ENCODE measurements at regions not wholly inside any gene's neighbourhood (a gene's known extent, or its start where the extent isn't known, plus 50 kb on each side); places are given as distances from the start of the nearest gene placed in this dataset.

GRCh38 chr11:134589129-134589528 lies 177.1 kb upstream of the B3GAT1 start:
- no peak for TF ChIP-seq REST (IDR thresholded peaks at IDR 0.05; ENCODE audit: low read depth)
- TF ChIP-seq RAD21 (IDR thresholded peaks at IDR 0.05; ENCODE audit: low read depth), result no peak
- TF ChIP-seq CEBPB (IDR thresholded peaks at IDR 0.05; ENCODE audit: low read depth), result no peak
- no peak for TF ChIP-seq CTCF (IDR thresholded peaks at IDR 0.05 in 2 of 3, conservative IDR thresholded peaks at IDR 0.05 in 1 of 3; ENCODE audit: borderline replicate concordance in 1 of 3, insufficient read depth in 1 of 3, low read depth in 2 of 3, low read length in 2 of 3)

Measured in HCT116 (cell line).